NCI-H146 treated with DMSO at 0.1 percent for 48 hours (cell line): ENCODE measurements at regions not wholly inside any gene's neighbourhood (a gene's known extent, or its start where the extent isn't known, plus 50 kb on each side); places are given as distances from the start of the nearest gene placed in this dataset.
"Not testable (repeated sequence)": the region's sequence is repeated elsewhere in the genome, so short reads cannot be mapped to it uniquely, and the experiment has no call there.

Source experiments
- DNase-seq: peaks from one replicate; lab custom pipeline; 2025; ENCODE audit not compliant: unreplicated experiment; lab: John Stamatoyannopoulos, UW

DNA sequence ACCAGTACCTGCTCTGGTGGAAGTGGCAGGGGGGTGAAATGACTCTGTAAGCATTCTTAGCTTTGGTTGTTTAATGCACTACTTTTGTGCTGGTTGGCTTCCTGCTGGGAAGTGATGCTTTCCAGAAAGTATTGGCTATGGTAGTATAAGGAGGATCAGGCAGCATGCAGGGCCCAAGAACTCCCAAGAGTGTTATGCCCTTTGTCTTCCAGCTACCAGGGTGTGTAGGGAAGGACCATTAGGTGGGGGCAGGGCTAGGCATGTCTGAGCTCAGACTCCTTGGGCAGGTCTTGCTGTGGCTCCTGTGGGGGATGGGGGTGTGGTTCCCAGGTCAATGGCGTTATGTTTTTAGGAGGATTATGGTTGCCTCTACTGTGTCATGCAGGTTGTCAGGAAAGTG, 135.8 kb upstream of the TRPC7 start:
- DNase-seq = no peak

DNA sequence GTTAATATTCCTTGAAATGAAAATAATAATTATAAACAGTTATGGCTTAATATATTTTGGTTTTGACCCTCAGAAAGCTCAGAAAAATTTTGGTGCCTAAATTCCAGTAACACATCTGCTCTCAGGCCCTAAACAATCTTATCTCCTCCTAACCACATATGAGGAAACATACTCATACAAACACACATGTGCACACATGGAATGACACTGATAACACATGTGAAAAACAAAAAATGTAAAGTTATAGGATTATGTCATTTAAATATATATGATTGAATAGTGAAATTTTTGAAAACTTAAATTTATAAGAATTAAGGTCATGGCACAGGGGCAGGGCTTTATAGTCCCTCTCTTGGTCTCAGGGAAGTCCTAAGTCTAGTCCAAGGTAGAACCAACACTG, 127.2 kb upstream of the TRPC7 start:
- DNase-seq = no peak

DNA sequence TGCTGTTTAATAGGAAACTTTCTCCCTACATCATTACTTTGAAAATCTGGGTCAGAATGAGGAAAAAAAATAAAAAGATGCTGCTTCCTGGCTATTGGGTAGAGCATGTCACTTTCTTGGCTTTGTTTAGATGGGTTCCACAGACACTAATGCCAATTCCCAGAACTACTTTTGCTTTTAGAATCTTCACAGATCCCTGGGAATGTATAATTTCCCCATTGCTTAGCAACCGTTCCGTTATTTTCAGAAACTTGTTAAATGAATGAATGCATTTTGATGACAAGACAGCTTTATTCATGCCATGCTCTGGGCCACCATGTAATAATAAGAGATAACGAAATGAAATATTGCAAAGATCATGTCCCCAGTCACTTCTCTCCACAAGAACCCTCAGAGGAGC, 126.5 kb upstream of the TRPC7 start:
- DNase-seq = no peak

DNA sequence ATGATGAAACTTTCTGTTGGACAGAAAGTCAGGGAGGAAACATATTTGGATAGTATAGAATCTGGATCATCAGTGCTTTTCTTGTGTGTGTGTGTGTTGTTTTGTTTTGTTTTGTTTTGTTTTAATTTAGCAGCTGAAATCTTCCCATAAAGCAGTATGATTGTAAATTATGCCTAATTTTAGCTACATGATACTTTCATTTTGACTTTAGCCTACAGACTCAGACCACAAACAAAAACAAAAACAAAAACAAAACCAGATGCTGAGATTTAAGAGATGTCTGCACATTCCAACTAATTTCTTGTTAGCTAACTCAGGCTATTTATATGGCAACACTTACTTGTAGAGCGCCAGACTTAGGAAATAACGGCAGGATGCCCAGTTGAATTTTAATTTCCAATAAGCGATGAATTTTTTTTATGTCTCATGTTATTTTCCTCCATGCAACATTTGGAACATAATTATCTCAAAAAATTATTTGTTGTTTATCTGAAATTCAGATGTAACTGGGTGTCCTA, 119.5 kb upstream of the TRPC7 start:
- DNase-seq = no peak

DNA sequence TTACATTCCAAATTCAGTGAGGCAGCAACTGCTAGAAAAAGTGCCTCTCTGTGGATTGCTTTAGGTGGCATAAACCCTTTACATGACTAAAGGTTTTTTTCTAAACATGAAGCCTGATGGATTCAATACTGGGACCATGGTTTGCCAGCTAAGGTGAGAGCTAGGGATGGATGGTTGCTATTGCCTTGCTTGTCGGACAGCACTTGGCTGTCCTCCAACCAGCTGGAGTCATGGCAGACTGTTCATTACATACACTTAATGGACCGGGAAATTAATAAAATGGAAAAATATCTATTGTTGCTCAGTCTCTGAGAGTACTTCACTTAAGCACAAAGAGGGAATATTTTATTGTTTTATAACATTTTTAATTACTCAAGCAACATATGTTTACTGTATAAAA, 116.9 kb upstream of the TRPC7 start:
- DNase-seq = no peak

DNA sequence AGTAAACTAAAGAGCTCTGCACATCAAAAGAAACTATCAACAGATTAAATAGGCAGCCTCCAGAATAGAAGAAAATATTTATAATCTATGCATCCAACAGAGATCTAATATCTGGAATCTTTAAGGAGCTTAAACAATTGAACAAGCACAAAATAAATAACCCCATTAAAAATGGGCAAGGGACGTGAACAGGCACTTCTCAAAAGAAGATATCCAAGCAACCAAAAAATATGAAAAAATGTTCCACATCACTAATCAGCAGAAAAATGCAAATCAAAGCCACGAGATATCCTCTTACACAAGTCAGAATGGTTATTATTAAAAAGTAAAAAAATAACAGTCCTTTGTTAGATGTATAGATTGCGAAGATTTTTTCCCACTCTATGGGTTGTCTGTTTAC, 109.1 kb upstream of the TRPC7 start:
- DNase-seq = no peak

DNA sequence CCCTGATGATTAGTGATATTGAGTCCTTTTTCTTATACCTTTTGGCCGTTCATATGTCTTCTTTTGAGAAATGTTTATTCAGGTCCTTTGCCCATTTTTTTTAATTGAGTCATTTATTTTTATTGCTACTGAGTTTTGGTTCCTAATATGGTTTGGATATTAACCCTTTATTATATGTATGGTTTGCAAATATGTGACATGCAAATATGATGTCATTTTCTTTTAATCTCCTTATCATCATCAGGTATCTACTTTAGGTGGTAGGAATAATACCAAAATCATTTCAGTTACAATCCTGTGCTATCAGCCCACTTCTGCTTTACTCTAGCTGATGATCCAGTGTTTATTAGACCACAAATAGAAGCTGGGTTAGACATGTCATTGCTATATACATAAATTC, 102.3 kb upstream of the TRPC7 start:
- DNase-seq = no peak

DNA sequence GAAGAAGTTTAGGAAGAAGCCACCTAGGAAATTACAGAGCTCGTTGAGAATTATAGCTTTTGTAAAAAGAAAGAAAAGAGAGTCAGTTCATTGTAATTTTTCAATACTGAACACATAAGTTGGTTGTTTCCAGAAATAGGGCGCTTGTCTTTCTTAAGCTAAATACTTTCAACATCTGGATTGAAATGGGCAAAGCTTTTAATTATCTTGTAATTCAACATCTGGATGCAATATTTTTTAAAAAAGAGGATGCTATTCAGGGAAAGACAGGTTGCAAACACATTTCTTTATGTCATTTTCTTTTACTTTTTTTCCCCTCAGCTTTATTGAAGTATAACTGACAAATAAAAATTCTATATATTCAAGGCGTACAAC, 100.7 kb upstream of the TRPC7 start:
- no peak for DNase-seq

DNA sequence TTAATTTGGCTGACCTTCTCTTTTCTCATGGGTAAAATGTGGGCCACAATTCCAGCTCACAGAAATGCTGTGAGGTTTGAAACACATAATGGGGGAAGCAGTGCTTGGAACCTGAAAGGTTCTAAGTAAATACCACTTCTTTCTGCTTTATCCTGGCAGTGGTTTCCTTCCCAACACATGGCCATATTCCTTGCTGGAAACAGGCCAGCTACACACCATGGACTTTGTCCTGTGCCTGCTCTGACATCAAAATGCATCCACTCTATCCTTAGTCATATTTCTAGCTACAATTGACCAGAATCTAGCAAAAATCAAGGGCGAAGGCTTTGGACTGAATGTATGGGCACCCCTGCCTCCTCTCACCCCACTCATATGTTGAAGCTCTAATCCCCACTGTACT, 93.1 kb upstream of the TRPC7 start:
- DNase-seq = no peak

- no peak for DNase-seq
Measured at GRCh38 chr5:136457390-136458013, 92.2 kb upstream of the TRPC7 start.

- no peak for DNase-seq
Measured at GRCh38 chr5:136455409-136455808, 90.1 kb upstream of the TRPC7 start.

- DNase-seq = no peak
Measured at GRCh38 chr5:136453986-136454758, 88.8 kb upstream of the TRPC7 start.

GRCh38 chr5:136453199-136453598, 87.9 kb upstream of the TRPC7 start:
- no peak for DNase-seq

DNA sequence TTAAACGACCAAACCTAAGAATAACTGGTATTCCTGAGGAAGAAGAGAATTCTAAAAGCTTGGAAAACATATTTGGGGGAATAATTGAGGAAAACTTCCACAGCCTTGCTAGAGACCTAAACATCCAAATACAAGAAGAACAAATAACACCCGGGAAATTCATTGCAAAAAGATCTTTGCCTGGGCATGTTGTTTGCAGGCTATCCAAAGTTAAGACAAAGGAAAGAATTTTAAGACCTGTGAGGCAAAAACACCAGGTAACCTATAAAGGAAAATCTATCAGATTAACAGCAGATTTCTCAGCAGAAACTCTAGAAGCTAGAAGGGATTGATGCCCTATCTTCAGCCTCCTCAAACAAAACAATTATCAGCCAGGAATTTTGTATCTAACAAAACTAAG, 82.2 kb upstream of the TRPC7 start:
- not testable (repeated sequence) for DNase-seq

DNA sequence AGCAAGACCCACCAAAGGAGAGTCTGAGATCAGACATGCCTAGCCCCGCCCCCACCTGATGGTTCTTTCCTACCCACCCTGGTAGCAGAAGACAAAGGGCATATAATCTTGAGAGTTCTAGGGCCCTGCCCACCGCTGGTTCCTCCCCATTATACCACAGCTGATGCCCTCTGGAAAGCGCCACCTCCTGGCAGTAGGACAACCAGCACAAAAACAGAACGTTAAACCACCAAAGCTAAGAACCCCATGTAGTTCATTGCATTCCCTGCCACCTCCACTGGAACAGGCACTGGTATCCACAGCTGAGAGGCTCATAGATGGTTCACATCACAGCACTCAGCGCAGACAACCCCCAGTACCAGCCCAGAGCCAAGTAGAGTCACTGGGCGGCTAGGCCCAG, 81.2 kb upstream of the TRPC7 start:
- no peak for DNase-seq

DNA sequence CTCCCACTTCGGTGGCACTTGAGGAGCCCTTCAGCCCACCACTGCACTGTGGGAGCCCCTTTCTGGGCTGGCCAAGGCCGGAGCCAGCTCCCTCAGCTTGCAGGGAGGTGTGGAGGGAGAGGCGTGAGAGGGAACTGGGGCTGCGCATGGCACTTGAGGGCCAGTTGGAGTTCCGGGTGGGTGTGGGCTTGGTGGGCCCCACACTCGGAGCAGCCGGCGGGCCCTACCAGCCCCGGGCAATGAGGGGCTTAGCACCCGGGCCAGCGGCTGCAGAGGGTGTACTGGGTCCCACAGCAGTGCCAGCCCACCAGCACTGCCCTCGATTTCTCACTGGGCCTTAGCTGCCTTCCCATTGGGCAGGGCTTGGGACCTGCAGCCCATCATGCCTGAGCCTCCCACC, 78.8 kb upstream of the TRPC7 start:
- DNase-seq = not testable (repeated sequence)

GRCh38 chr5:136439367-136439766, 74.0 kb upstream of the TRPC7 start:
- DNase-seq = no peak

GRCh38 chr5:136435946-136436543, 70.7 kb upstream of the TRPC7 start:
- DNase-seq = no peak

GRCh38 chr5:136434795-136435194, 69.5 kb upstream of the TRPC7 start:
- DNase-seq = no peak

DNA sequence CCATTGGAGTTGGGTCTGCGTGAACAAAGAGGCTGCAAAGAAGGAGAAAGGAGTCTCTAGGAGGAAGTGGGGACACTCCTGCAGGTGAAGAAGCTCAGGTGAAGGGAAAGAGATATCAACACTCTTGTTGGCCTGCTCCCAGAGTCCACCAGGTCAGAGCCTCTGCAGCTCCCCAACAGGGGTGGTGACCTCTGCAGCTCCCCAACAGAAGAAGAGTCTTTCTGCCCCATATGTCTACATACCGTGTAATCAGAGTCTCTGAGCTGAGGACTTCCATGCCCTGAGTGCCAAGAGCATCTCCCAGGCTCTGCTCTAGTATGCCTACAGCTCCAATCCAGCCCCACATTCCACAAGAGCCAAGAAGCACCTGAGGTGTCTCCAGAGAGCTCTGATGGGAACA, 67.4 kb upstream of the TRPC7 start:
- DNase-seq = no peak

GRCh38 chr5:136430081-136430480, 64.7 kb upstream of the TRPC7 start:
- no peak for DNase-seq

- no peak for DNase-seq
Measured at GRCh38 chr5:136427426-136427825, 62.1 kb upstream of the TRPC7 start.
